ENCODE measurements at regions not wholly inside any gene's neighbourhood (a gene's known extent, or its start where the extent isn't known, plus 50 kb on each side); places are given as distances from the start of the nearest gene placed in this dataset.

- Histone ChIP-seq H2BK5ac (ENCODE audit: low read length) (no peak overlapping the region), H3K56ac (ENCODE audit: low read length) (no peak overlapping the region), H2BK120ac (ENCODE audit: low read depth, low read length) (no peak overlapping the region), H3K4me3 (ENCODE audit: low read length) (no peak overlapping the region), H3K4me1 (ENCODE audit: control insufficient read depth, low read depth, low read length) (no peaks in the 10 kb centered on the region), H3K4me2 (ENCODE audit: low read length) (no peak overlapping the region), H3K18ac (ENCODE audit: low read length) (no peak overlapping the region), H3K79me2 (ENCODE audit: control insufficient read depth, insufficient read depth, low read length) (no peaks in the 10 kb centered on the region), H4K8ac (ENCODE audit: low read depth, low read length) (no peak overlapping the region), H3K23ac (ENCODE audit: low read length) (no peak overlapping the region), H3K79me1 (ENCODE audit: low read length) (no peaks in the 10 kb centered on the region), H3K36me3 (ENCODE audit: control insufficient read depth, insufficient read depth, low read length) (no peaks in the 10 kb centered on the region), H3K4ac (ENCODE audit: low read depth, low read length) (no peak overlapping the region), H3K27me3 (ENCODE audit: insufficient read depth, low read length, poor library complexity) (no peaks in the 10 kb centered on the region), H4K5ac (ENCODE audit: low read length) (no peak overlapping the region), H3K27ac (ENCODE audit: low read depth, low read length) (no peak overlapping the region), H2AK5ac (ENCODE audit: low read length) (no peak overlapping the region), H2BK15ac (replicated peaks; ENCODE audit: low read depth) (no peak overlapping the region), H3K9ac (ENCODE audit: low read length) (no peak overlapping the region)
- DNase-seq: no peak
- no CpG with 5 or more reads among the region's 2 CpGs for WGBS (ENCODE audit: extremely low coverage, insufficient coverage, low lambda C conversion rate)
Measured at GRCh38 chr6:3937438-3937837, 88.3 kb downstream of the FAM50B start.

GRCh38 chr6:3938715-3939367, 89.7 kb downstream of the FAM50B start:
- no peak overlapping the region for H3K18ac ChIP-seq (ENCODE audit: low read length)
- WGBS (ENCODE audit: extremely low coverage, insufficient coverage, low lambda C conversion rate): no CpG with 5 or more reads among the region's 4 CpGs
- H3K36me3 ChIP-seq (ENCODE audit: control insufficient read depth, insufficient read depth, low read length): no peaks in the 10 kb centered on the region
- no peak overlapping the region for H4K5ac ChIP-seq (ENCODE audit: low read length)
- H2BK5ac ChIP-seq (ENCODE audit: low read length): no peak overlapping the region
- H3K56ac ChIP-seq (ENCODE audit: low read length): no peak overlapping the region
- no peaks in the 10 kb centered on the region for H3K27me3 ChIP-seq (ENCODE audit: insufficient read depth, low read length, poor library complexity)
- H3K27ac ChIP-seq (ENCODE audit: low read depth, low read length): no peak overlapping the region
- no peak overlapping the region for H2BK120ac ChIP-seq (ENCODE audit: low read depth, low read length)
- no peaks in the 10 kb centered on the region for H3K79me2 ChIP-seq (ENCODE audit: control insufficient read depth, insufficient read depth, low read length)
- H3K9ac ChIP-seq (ENCODE audit: low read length): no peak overlapping the region
- no peaks in the 10 kb centered on the region for H3K79me1 ChIP-seq (ENCODE audit: low read length)
- H3K4me1 ChIP-seq (ENCODE audit: control insufficient read depth, low read depth, low read length): no peaks in the 10 kb centered on the region
- no peak overlapping the region for H3K4me2 ChIP-seq (ENCODE audit: low read length)
- no peak overlapping the region for H3K4me3 ChIP-seq (ENCODE audit: low read length)
- H2AK5ac ChIP-seq (ENCODE audit: low read length): no peak overlapping the region
- no peak overlapping the region for H3K4ac ChIP-seq (ENCODE audit: low read depth, low read length)
- H2BK15ac ChIP-seq (replicated peaks; ENCODE audit: low read depth): no peak overlapping the region
- DNase-seq: peak; percentile 16
- H4K8ac ChIP-seq (ENCODE audit: low read depth, low read length): no peak overlapping the region
- H3K23ac ChIP-seq (ENCODE audit: low read length): no peak overlapping the region

- no peak overlapping the region for H4K5ac ChIP-seq (ENCODE audit: low read length)
- H3K4me1 ChIP-seq (ENCODE audit: control insufficient read depth, low read depth, low read length): no peaks in the 10 kb centered on the region
- H3K23ac ChIP-seq (ENCODE audit: low read length): no peak overlapping the region
- H3K79me2 ChIP-seq (ENCODE audit: control insufficient read depth, insufficient read depth, low read length): no peaks in the 10 kb centered on the region
- H3K56ac ChIP-seq (ENCODE audit: low read length): no peak overlapping the region
- H3K79me1 ChIP-seq (ENCODE audit: low read length): no peaks in the 10 kb centered on the region
- no peak overlapping the region for H2AK5ac ChIP-seq (ENCODE audit: low read length)
- no peak overlapping the region for H4K8ac ChIP-seq (ENCODE audit: low read depth, low read length)
- H3K9ac ChIP-seq (ENCODE audit: low read length): no peak overlapping the region
- H3K27me3 ChIP-seq (ENCODE audit: insufficient read depth, low read length, poor library complexity): no peaks in the 10 kb centered on the region
- no peak overlapping the region for H3K18ac ChIP-seq (ENCODE audit: low read length)
- no peak overlapping the region for H2BK120ac ChIP-seq (ENCODE audit: low read depth, low read length)
- H2BK15ac ChIP-seq (replicated peaks; ENCODE audit: low read depth): no peak overlapping the region
- H3K4me3 ChIP-seq (ENCODE audit: low read length): no peak overlapping the region
- no peak overlapping the region for H3K4ac ChIP-seq (ENCODE audit: low read depth, low read length)
- H3K27ac ChIP-seq (ENCODE audit: low read depth, low read length): no peak overlapping the region
- 100% methylated on average over 1 of the region's 7 CpGs for WGBS (ENCODE audit: extremely low coverage, insufficient coverage, low lambda C conversion rate)
- no peak overlapping the region for H2BK5ac ChIP-seq (ENCODE audit: low read length)
- DNase-seq: no peak
- H3K4me2 ChIP-seq (ENCODE audit: low read length): no peak overlapping the region
- no peaks in the 10 kb centered on the region for H3K36me3 ChIP-seq (ENCODE audit: control insufficient read depth, insufficient read depth, low read length)
Measured at GRCh38 chr6:3939368-3939958, 90.3 kb downstream of the FAM50B start.

GRCh38 chr6:3939964-3940363, 90.8 kb downstream of the FAM50B start:
- Histone ChIP-seq H3K23ac (ENCODE audit: low read length) (no peak overlapping the region), H3K27me3 (ENCODE audit: insufficient read depth, low read length, poor library complexity) (no peaks in the 10 kb centered on the region), H4K5ac (ENCODE audit: low read length) (no peak overlapping the region), H3K9ac (ENCODE audit: low read length) (no peak overlapping the region), H3K4ac (ENCODE audit: low read depth, low read length) (no peak overlapping the region), H3K56ac (ENCODE audit: low read length) (no peak overlapping the region), H2BK5ac (ENCODE audit: low read length) (no peak overlapping the region), H3K4me3 (ENCODE audit: low read length) (no peak overlapping the region), H3K27ac (ENCODE audit: low read depth, low read length) (no peak overlapping the region), H3K36me3 (ENCODE audit: control insufficient read depth, insufficient read depth, low read length) (no peaks in the 10 kb centered on the region), H4K8ac (ENCODE audit: low read depth, low read length) (no peak overlapping the region), H3K4me2 (ENCODE audit: low read length) (no peak overlapping the region), H3K79me1 (ENCODE audit: low read length) (no peaks in the 10 kb centered on the region), H3K79me2 (ENCODE audit: control insufficient read depth, insufficient read depth, low read length) (no peaks in the 10 kb centered on the region), H2BK15ac (replicated peaks; ENCODE audit: low read depth) (no peak overlapping the region), H3K4me1 (ENCODE audit: control insufficient read depth, low read depth, low read length) (no peaks in the 10 kb centered on the region), H2AK5ac (ENCODE audit: low read length) (no peak overlapping the region), H3K18ac (ENCODE audit: low read length) (no peak overlapping the region), H2BK120ac (ENCODE audit: low read depth, low read length) (no peak overlapping the region)
- no peak for DNase-seq
- WGBS (ENCODE audit: extremely low coverage, insufficient coverage, low lambda C conversion rate): no CpG with 5 or more reads among the region's 9 CpGs

GRCh38 chr6:3940703-3941102, 91.5 kb downstream of the FAM50B start:
- H2BK15ac ChIP-seq (replicated peaks; ENCODE audit: low read depth): no peak overlapping the region

GRCh38 chr6:3943331-3943765, 94.2 kb downstream of the FAM50B start:
- no peak overlapping the region for H3K56ac ChIP-seq (ENCODE audit: low read length)
- no peak overlapping the region for H3K18ac ChIP-seq (ENCODE audit: low read length)
- H3K79me1 ChIP-seq (ENCODE audit: low read length): no peaks in the 10 kb centered on the region
- H2BK120ac ChIP-seq (ENCODE audit: low read depth, low read length): no peak overlapping the region
- H3K27me3 ChIP-seq (ENCODE audit: insufficient read depth, low read length, poor library complexity): no peaks in the 10 kb centered on the region
- H3K4me3 ChIP-seq (ENCODE audit: low read length): no peak overlapping the region
- H3K4ac ChIP-seq (ENCODE audit: low read depth, low read length): no peak overlapping the region
- H3K4me2 ChIP-seq (ENCODE audit: low read length): no peak overlapping the region
- H3K27ac ChIP-seq (ENCODE audit: low read depth, low read length): no peak overlapping the region
- no peak overlapping the region for H2BK15ac ChIP-seq (replicated peaks; ENCODE audit: low read depth)
- WGBS (ENCODE audit: extremely low coverage, insufficient coverage, low lambda C conversion rate): no CpG with 5 or more reads among the region's 12 CpGs
- H4K5ac ChIP-seq (ENCODE audit: low read length): no peak overlapping the region
- no peaks in the 10 kb centered on the region for H3K36me3 ChIP-seq (ENCODE audit: control insufficient read depth, insufficient read depth, low read length)
- H2AK5ac ChIP-seq (ENCODE audit: low read length): no peak overlapping the region
- H3K79me2 ChIP-seq (ENCODE audit: control insufficient read depth, insufficient read depth, low read length): no peaks in the 10 kb centered on the region
- DNase-seq: no peak
- H4K8ac ChIP-seq (ENCODE audit: low read depth, low read length): no peak overlapping the region
- no peak overlapping the region for H3K9ac ChIP-seq (ENCODE audit: low read length)
- H2BK5ac ChIP-seq (ENCODE audit: low read length): no peak overlapping the region
- H3K23ac ChIP-seq (ENCODE audit: low read length): no peak overlapping the region
- H3K4me1 ChIP-seq (ENCODE audit: control insufficient read depth, low read depth, low read length): no peaks in the 10 kb centered on the region

More at GRCh38 chr6:3940703-3941102, 91.5 kb downstream of the FAM50B start:
- Histone ChIP-seq H2BK120ac (ENCODE audit: low read depth, low read length) (no peak overlapping the region), H3K79me2 (ENCODE audit: control insufficient read depth, insufficient read depth, low read length) (no peaks in the 10 kb centered on the region), H3K36me3 (ENCODE audit: control insufficient read depth, insufficient read depth, low read length) (no peaks in the 10 kb centered on the region), H3K18ac (ENCODE audit: low read length) (no peak overlapping the region), H3K79me1 (ENCODE audit: low read length) (no peaks in the 10 kb centered on the region), H3K9ac (ENCODE audit: low read length) (no peak overlapping the region), H3K56ac (ENCODE audit: low read length) (no peak overlapping the region), H4K5ac (ENCODE audit: low read length) (no peak overlapping the region), H3K4me2 (ENCODE audit: low read length) (no peak overlapping the region), H3K23ac (ENCODE audit: low read length) (no peak overlapping the region), H3K27me3 (ENCODE audit: insufficient read depth, low read length, poor library complexity) (no peaks in the 10 kb centered on the region), H3K4me3 (ENCODE audit: low read length) (no peak overlapping the region), H3K4ac (ENCODE audit: low read depth, low read length) (no peak overlapping the region), H3K27ac (ENCODE audit: low read depth, low read length) (no peak overlapping the region), H4K8ac (ENCODE audit: low read depth, low read length) (no peak overlapping the region), H2BK5ac (ENCODE audit: low read length) (no peak overlapping the region), H3K4me1 (ENCODE audit: control insufficient read depth, low read depth, low read length) (no peaks in the 10 kb centered on the region), H2AK5ac (ENCODE audit: low read length) (no peak overlapping the region)
- no CpG with 5 or more reads among the region's 5 CpGs for WGBS (ENCODE audit: extremely low coverage, insufficient coverage, low lambda C conversion rate)
- no peak for DNase-seq
